ENCODE measurements at regions not wholly inside any gene's neighbourhood (a gene's known extent, or its start where the extent isn't known, plus 50 kb on each side); places are given as distances from the start of the nearest gene placed in this dataset.

DNA sequence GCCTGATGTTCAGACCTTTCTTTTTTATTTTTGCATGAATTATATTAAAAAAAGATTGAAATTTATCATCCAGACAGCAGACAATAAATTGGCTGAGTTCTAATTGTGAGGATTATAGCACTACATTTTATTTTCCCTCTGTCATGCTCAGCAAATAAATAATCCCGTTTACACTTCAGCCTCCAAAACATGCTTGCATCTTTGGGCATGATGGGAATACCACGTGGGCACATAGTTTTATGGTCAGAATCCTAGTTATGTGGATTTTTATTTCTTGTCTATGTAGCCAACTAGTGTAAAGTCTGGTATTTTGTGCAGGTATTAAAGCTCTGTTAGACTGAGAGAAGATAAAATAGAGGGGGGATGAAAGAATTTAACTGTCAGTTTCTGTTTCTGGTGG, 276.9 kb upstream of the E2F7 start:
- no peak for DNase-seq

DNA sequence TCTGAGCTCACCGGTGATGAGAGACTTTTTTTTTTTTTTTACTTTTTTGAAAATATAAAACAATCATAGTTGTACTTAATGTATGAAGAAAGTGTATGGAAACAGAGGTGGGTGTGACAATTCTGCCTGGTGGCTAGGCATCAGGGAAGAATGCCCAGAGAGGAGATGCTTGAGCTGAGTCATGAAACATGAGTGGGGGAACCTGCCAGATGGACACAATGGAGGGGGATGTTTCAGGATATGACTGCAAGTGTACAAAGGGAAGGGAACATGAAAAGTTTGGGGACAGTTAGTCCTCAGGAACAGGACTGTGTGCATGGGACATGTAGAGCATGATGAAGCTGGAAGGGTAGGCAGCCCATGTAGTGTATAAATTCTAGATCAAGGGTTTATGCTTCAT, 274.2 kb upstream of the E2F7 start:
- no peak for DNase-seq

DNA sequence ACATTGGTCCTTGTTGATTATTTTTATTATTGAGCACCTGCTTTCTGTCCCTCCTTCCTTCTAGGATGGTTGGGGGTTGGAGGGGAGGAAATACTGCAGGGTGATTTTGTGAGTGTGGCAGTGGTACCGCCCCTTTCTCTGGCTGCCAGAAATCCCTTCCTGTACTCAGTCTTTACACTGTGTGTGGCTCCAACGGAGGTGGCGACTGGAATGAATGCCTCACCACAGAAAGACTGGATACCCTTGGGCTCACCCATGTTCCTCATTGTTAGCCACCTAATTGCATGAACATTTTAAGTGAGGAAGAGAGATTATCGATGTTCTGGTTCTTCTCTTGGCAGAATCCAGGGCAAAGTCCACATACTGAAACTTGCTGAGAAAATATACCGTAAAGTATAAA, 272.0 kb upstream of the E2F7 start:
- DNase-seq = no peak

- no peak for DNase-seq
Observed at GRCh38 chr12:77334806-77335205, 269.4 kb upstream of the E2F7 start.

- DNase-seq = no peak
Observed at GRCh38 chr12:77328326-77328725, 263.0 kb upstream of the E2F7 start.

GRCh38 chr12:77325511-77326236, 260.3 kb upstream of the E2F7 start:
- no peak for DNase-seq

DNA sequence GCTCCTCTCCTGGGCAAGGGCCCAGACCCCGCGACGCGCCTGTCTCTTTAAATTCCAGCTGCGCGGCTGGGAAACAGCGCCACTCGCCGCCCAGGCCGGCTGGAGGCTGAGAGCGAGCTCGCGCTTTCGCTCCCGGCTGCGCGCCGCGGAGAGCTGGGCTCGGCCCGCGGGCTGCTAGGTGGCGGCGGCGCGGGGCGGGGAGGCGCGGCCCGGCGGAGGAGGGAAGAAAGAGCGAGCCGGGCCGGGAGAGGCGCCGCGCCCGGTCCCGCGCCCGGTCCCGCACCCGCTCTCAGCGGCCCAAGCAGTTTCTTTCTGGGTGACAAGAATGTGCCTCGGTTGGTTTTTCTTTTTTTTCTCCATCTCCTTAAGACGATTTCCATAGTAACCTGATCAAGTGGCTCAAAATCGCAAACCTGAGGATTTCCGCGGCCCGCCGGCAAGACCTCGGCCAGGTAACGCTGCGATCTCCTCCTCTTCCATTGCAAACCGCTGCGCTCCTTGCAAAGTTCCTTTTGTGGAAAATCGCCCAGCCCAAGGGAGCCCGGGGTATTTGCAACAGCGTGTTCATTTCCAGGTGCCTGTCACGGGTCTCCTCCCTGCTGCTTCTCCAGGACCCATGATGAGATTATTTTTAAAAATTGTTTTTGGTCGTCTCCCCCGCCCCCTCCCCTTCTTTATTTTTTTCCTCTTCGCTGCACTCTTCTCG, 259.5 kb upstream of the E2F7 start:
- DNase-seq = no peak

DNA sequence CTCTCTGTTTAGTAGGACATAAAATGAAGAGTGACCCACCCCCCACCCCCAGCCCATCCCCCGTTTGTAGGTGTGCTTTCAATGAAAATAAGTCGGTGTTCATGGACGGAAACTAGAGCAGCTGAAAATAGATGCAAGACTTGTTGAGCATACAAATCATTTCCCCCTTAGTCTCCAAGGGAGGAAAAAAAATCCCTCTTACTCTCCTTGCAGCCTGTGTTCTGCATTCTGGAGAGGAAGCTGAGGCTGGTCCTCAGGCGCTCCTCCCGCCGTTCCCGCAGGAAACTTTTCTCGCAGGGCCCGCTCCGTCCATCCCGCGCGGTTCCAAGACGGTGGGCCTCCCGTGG, 259.0 kb upstream of the E2F7 start:
- no peak for DNase-seq

- DNase-seq = no peak
Observed at GRCh38 chr12:77323788-77324415, 258.5 kb upstream of the E2F7 start.

GRCh38 chr12:77319166-77319565, 253.8 kb upstream of the E2F7 start:
- DNase-seq = no peak

- no peak for DNase-seq
Observed at GRCh38 chr12:77315407-77315806, 250.0 kb upstream of the E2F7 start.

GRCh38 chr12:77314378-77315052, 249.1 kb upstream of the E2F7 start:
- DNase-seq = no peak

GRCh38 chr12:77308056-77308455, 242.7 kb upstream of the E2F7 start:
- no peak for DNase-seq

GRCh38 chr12:77300811-77301210, 235.4 kb upstream of the E2F7 start:
- DNase-seq = no peak

DNA sequence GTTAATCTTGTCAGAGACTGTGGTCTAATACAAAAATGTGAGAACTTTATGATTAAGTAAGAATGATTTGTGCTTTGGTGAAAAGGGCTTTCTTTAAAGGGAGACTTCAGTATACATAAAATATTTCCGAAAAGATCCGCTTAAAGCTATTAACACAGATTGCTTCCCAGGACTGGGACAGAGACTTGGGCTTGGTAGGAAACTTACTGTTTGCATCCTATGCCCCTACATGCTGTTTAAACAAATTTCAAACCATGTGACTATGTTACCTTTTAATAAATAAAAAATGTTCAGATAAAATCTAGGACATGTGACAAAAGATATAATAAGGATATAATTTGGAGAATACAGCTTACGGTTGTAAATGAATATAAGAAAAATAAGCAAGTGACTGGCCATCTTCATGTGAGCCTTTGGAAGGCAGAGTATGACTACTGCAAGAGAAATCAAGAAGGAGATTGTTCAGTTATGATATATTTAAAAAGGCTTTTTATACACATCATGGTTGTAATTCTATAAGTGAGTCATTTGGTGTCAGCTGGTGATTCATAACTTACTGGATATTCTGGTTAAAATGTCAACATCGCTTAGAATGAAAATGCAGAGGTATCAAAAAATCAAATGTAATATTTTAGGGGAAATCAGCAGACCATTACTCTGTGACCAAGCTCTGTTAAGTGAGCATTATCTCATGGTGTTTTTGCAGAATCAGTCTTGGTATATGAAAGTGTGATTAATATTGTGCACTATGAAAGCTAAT, 234.7 kb upstream of the E2F7 start:
- no peak for DNase-seq

- no peak for DNase-seq
Observed at GRCh38 chr12:77299001-77299400, 233.6 kb upstream of the E2F7 start.

GRCh38 chr12:77294016-77294415, 228.6 kb upstream of the E2F7 start:
- DNase-seq = no peak

GRCh38 chr12:77274926-77275325, 209.6 kb upstream of the E2F7 start:
- DNase-seq = no peak

GRCh38 chr12:77273898-77274297, 208.5 kb upstream of the E2F7 start:
- DNase-seq = no peak

DNA sequence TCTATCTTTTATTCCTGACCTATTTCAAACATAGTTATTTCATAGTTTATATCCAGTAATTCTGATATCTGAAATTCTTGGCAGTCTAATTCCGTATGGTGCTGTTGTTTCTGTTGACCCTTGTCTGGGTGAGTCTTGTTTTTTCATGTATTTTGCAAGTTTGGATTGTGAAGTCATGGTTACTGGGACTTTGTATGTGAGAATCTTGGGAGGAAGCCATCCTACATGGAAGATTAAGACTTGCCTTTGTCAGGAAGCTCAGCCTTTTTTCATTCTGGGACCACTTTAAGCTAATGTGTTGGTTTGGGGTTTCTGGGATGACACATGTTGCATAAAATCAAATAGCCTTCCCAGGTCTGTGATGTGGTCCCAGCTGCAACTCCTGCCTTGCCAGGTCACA, 191.6 kb upstream of the E2F7 start:
- DNase-seq = no peak

- no peak for DNase-seq
Observed at GRCh38 chr12:77253321-77253720, 188.0 kb upstream of the E2F7 start.

GRCh38 chr12:77251799-77252198, 186.4 kb upstream of the E2F7 start:
- DNase-seq = no peak

- DNase-seq = no peak
Observed at GRCh38 chr12:77249892-77250291, 184.5 kb upstream of the E2F7 start.
